Esophagus squamous epithelium (tissue), 4 donors: ENCODE measurements at regions not wholly inside any gene's neighbourhood (a gene's known extent, or its start where the extent isn't known, plus 50 kb on each side); places are given as distances from the start of the nearest gene placed in this dataset.

ENCODE experiments used
- CTCF ChIP-seq, 6 experiments: fragments of 450-650 bp in 4 of 6; fragments of 200-600 bp in 2 of 6; sonication (generic) in 2 of 6; IDR thresholded peaks; one replicate each; pipeline ENCODE4 v1.5.1; 2016 to 2019; ENCODE audit warnings: antibody characterized with exemption in 6 of 6, mild to moderate bottlenecking in 4 of 6, moderate library complexity in 4 of 6
- POLR2A ChIP-seq, 4 donors: fragments of 450-650 bp; IDR thresholded peaks; one replicate each; pipeline ENCODE4 v1.6.1; 2017; ENCODE audit warnings: antibody characterized with exemption in 4 of 4, mild to moderate bottlenecking in 4 of 4, moderate library complexity in 3 of 4

DNA sequence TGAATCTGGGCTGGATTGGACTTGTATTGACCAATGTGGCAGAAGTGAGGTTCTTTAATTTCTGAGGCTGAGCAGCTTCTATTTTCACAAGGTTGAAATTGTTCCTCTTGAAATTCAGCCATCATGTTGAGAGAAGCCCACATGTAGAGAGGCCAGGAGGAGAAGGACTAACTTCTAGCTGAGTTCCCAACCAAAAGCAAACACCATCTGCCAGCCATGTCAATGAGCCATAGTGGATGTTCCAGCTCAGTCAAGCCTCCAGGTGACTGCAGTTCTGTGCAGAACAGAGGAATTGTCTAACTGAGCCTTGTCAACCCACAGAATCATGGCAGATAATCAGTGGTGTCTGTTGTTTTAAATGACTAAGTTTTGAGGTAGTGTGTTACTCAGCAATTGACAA lies 110.6 kb upstream of the ACVR1 start:
- no peak for TF ChIP-seq POLR2A (IDR thresholded peaks at IDR 0.05)
- TF ChIP-seq CTCF (IDR thresholded peaks at IDR 0.05) = no peak
